ENCODE measurements at regions not wholly inside any gene's neighbourhood (a gene's known extent, or its start where the extent isn't known, plus 50 kb on each side); places are given as distances from the start of the nearest gene placed in this dataset.

- no peak overlapping the region for H2BK120ac ChIP-seq (ENCODE audit: low read depth, low read length, poor library complexity, severe bottlenecking)
- peak; percentile 68 for TF ChIP-seq CTCF (conservative IDR thresholded peaks at IDR 0.05)
- Mint-ChIP-seq H3K36me3 (ENCODE audit: insufficient read depth in 1 of 3, low read depth in 3 of 3) (no peaks in the 10 kb centered on the region), H3K4me1 (peaks cover 4 to 6% of the 10 kb centered on the region in 2 experiments; a peak in 3 of 4 replicates), H3K9me3 (no peaks in the 10 kb centered on the region; a peak in 2 of 5 replicates), H3K27me3 (ENCODE audit: low read depth) (no peaks in the 10 kb centered on the region), H3K4me3 (no peak overlapping the region), H3K27ac (no peak overlapping the region)
- no peak overlapping the region for H3K18ac ChIP-seq (ENCODE audit: insufficient read length, low read depth, low read length)
- H3K56ac ChIP-seq (ENCODE audit: insufficient read length, low read depth, low read length): no peak overlapping the region
- no peak overlapping the region for H3K27ac ChIP-seq (ENCODE audit: insufficient read length, low read depth, low read length)
- H3K23ac ChIP-seq (ENCODE audit: insufficient read length, low read depth, low read length): no peak overlapping the region
- DNase-seq: peak; percentile 76
- H3K9me3 ChIP-seq (ENCODE audit: control insufficient read depth, low read depth, low read length): no peaks in the 10 kb centered on the region
- H3K4me2 ChIP-seq (ENCODE audit: insufficient read depth, insufficient read length, low read length): no peak overlapping the region
- H3K79me2 ChIP-seq (ENCODE audit: insufficient read depth, low read length): no peaks in the 10 kb centered on the region
- no peak overlapping the region for H2BK12ac ChIP-seq (ENCODE audit: insufficient read length, low read depth, low read length)
- no peaks in the 10 kb centered on the region for H3K23me2 ChIP-seq (ENCODE audit: insufficient read length, low read depth, low read length, poor library complexity, severe bottlenecking)
- H3K4ac ChIP-seq (ENCODE audit: low read depth, low read length): no peak overlapping the region
- H2BK20ac ChIP-seq (ENCODE audit: low read depth, low read length, poor library complexity, severe bottlenecking): no peak overlapping the region
- no peak overlapping the region for H3K14ac ChIP-seq (ENCODE audit: insufficient read depth, low read length)
- 0 out of 2 replicates have a peak, but pooled peaks cover 2% of the 10 kb centered on the region for H3K4me1 ChIP-seq (ENCODE audit: insufficient read depth, low read length)
- WGBS (ENCODE audit: extremely low coverage, insufficient read length, low lambda C conversion rate): no CpG with 5 or more reads among the region's 6 CpGs
- H2BK15ac ChIP-seq (ENCODE audit: low read depth, low read length): no peak overlapping the region
- no peak overlapping the region for H4K8ac ChIP-seq (replicated peaks; ENCODE audit: insufficient read length, low read depth, low read length)
- H3K79me1 ChIP-seq (ENCODE audit: insufficient read depth, low read depth, low read length, poor library complexity, severe bottlenecking): no peaks in the 10 kb centered on the region
- no peak overlapping the region for H4K5ac ChIP-seq (ENCODE audit: insufficient read length, low read depth, low read length)
- H2AFZ ChIP-seq (ENCODE audit: low read length): no peak overlapping the region
- no peak overlapping the region for H4K91ac ChIP-seq (ENCODE audit: insufficient read length, low read depth, low read length)
- H3K27me3 ChIP-seq (ENCODE audit: insufficient read depth, low read length): no peaks in the 10 kb centered on the region
- no peak overlapping the region for H2AK5ac ChIP-seq (ENCODE audit: insufficient read length, low read length)
- no peak overlapping the region for H3T11ph ChIP-seq (ENCODE audit: low read length)
- no peak overlapping the region for H2BK5ac ChIP-seq (ENCODE audit: insufficient read length, low read length)
- H3K9ac ChIP-seq (ENCODE audit: extremely low read depth, insufficient read length, low read length): no peak overlapping the region
- H4K20me1 ChIP-seq (ENCODE audit: control insufficient read depth, insufficient read depth, insufficient read length): no peaks in the 10 kb centered on the region
Observed at GRCh38 chr5:106699198-106699597, 971.5 kb downstream of the EFNA5 start.
